SK-N-MC (cell line): ENCODE measurements at regions not wholly inside any gene's neighbourhood (a gene's known extent, or its start where the extent isn't known, plus 50 kb on each side); places are given as distances from the start of the nearest gene placed in this dataset.

ENCODE experiments used
- EZH2 ChIP-seq: fragments of 200-600 bp; sonication (generic); IDR thresholded peaks from one replicate; pipeline ENCODE4 v1.6.1; 2017; ENCODE audit warnings: antibody characterized with exemption
- POLR2AphosphoS5 ChIP-seq: IDR thresholded peaks from 2 replicates; pipeline ENCODE4 v1.6.1; 2012; ENCODE audit warnings: mild to moderate bottlenecking, low read depth, low read length, borderline replicate concordance

DNA sequence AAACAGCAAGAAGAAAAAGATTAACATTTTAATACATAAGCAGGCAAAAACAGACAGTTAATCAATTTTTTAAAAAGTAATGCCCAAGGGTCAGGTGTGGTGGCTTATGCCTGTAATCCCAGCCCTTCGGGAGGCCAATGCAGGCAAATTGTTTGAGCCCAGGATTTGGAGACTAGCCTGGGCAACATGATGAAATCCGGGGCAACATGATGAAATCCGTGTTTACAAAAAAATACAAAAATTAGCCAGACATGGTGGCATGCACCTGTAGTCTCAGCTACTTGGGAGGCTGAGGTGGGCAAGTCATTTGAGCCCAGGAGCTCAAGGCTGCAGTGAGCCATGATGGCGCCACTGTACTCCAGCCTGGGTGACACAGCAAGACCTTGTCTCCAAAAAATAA is 94.1 kb upstream of the DST start:
- no peak for TF ChIP-seq POLR2AphosphoS5
- no peak for TF ChIP-seq EZH2
